G401 (cell line): ENCODE measurements at regions not wholly inside any gene's neighbourhood (a gene's known extent, or its start where the extent isn't known, plus 50 kb on each side); places are given as distances from the start of the nearest gene placed in this dataset.

Experiments used
- DNase-seq: peaks from one replicate; pipeline ENCODE4 v3.0.0-alpha.2; 2015; ENCODE audit warnings: low spot score
- in situ Hi-C: cut with HindIII; loops from 2 replicates; pipeline ENCODE4 v1.10.0; 2016; ENCODE audit warnings: low sequenced_read_pairs, mixed read lengths

GRCh38 chr6:1025821-1026220 is 286.1 kb upstream of the FOXQ1 start:
- in situ Hi-C loops, result no loop called here
- no peak for DNase-seq

- in situ Hi-C loops, result no loop called here
Measured at GRCh38 chr6:1024587-1024986, 287.3 kb upstream of the FOXQ1 start.

GRCh38 chr6:1024161-1024560 is 287.7 kb upstream of the FOXQ1 start:
- no peak for DNase-seq

More at GRCh38 chr6:1024587-1024986, 287.3 kb upstream of the FOXQ1 start:
- DNase-seq, result peak; percentile 1

GRCh38 chr6:1023229-1023628 is 288.7 kb upstream of the FOXQ1 start:
- in situ Hi-C loops, result no loop called here
- no peak for DNase-seq

More at GRCh38 chr6:1024161-1024560, 287.7 kb upstream of the FOXQ1 start:
- in situ Hi-C loops, result no loop called here

- no peak for DNase-seq
- in situ Hi-C loops, result no loop called here
Measured at GRCh38 chr6:1022719-1023118, 289.2 kb upstream of the FOXQ1 start.

GRCh38 chr6:1020837-1021236 is 291.1 kb upstream of the FOXQ1 start:
- in situ Hi-C loops, result no loop called here
- no peak for DNase-seq

- DNase-seq, result no peak
- in situ Hi-C loops, result no loop called here
Measured at GRCh38 chr6:1020133-1020532, 291.8 kb upstream of the FOXQ1 start.

- in situ Hi-C loops, result no loop called here
Measured at GRCh38 chr6:1018041-1018440, 293.9 kb upstream of the FOXQ1 start.

GRCh38 chr6:1016329-1017302 is 295.3 kb upstream of the FOXQ1 start:
- no peak for DNase-seq
- in situ Hi-C loops, result no loop called here

More at GRCh38 chr6:1018041-1018440, 293.9 kb upstream of the FOXQ1 start:
- no peak for DNase-seq

GRCh38 chr6:1015825-1016224 is 296.1 kb upstream of the FOXQ1 start:
- in situ Hi-C loops, result no loop called here

GRCh38 chr6:1014431-1014807 is 297.5 kb upstream of the FOXQ1 start:
- no peak for DNase-seq
- in situ Hi-C loops, result no loop called here

More at GRCh38 chr6:1015825-1016224, 296.1 kb upstream of the FOXQ1 start:
- no peak for DNase-seq

GRCh38 chr6:1013656-1014430 is 298.1 kb upstream of the FOXQ1 start:
- in situ Hi-C loops, result no loop called here
- no peak for DNase-seq

- in situ Hi-C loops, result no loop called here
- no peak for DNase-seq
Measured at GRCh38 chr6:1009103-1009502, 302.8 kb upstream of the FOXQ1 start.

GRCh38 chr6:1007159-1007558 is 304.7 kb upstream of the FOXQ1 start:
- in situ Hi-C loops, result no loop called here
- DNase-seq, result no peak

- DNase-seq, result no peak
- in situ Hi-C loops, result no loop called here
Measured at GRCh38 chr6:1004885-1005630, 306.8 kb upstream of the FOXQ1 start.

GRCh38 chr6:1003394-1004160 is 308.3 kb upstream of the FOXQ1 start:
- DNase-seq, result no peak
- in situ Hi-C loops, result no loop called here

GRCh38 chr6:1002989-1003388 is 308.9 kb upstream of the FOXQ1 start:
- in situ Hi-C loops, result no loop called here
- DNase-seq, result no peak

GRCh38 chr6:1001655-1002349 is 308.9 kb upstream of the EXOC2 start:
- DNase-seq, result no peak
- in situ Hi-C loops, result no loop called here
